T-helper 1 cell treated with Interleukin-12 subunit alpha and Interleukin-12 subunit beta and Interleukin-4 antibody, amounts not matched to agents 30 ng/mL and 1 ng/mL, for 36 hours (primary cell): ENCODE measurements at regions not wholly inside any gene's neighbourhood (a gene's known extent, or its start where the extent isn't known, plus 50 kb on each side); places are given as distances from the start of the nearest gene placed in this dataset.
"Not testable (repeated sequence)": the region's sequence is repeated elsewhere in the genome, so short reads cannot be mapped to it uniquely, and the experiment has no call there.

ENCODE experiments used
- intact Hi-C: fragments of 100-400 bp; cut with micrococcal nuclease; formaldehyde crosslinking; loops from one replicate; pipeline ENCODE4 v1.15.1; 2024

DNA sequence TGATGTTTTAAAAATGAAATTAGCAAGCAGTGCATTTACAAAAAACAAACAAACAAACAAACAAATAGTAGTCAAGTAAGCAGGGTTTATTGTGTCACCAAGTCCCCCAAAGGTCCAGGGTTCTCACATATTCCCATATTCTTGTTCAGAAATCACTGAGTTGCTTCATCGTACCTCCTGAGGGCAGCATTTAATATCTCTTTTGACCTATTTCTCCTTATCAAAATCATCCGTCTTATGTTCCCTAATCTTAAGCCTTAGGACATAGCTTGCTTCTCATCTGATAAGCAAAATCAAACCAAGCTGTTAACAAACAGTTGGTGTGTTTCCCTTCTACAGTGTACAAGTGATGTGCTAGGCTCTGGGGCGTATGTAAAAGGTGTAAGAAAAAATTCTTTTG, 109.5 kb upstream of the MAN2A1 start:
- intact Hi-C loops: no loop called here

DNA sequence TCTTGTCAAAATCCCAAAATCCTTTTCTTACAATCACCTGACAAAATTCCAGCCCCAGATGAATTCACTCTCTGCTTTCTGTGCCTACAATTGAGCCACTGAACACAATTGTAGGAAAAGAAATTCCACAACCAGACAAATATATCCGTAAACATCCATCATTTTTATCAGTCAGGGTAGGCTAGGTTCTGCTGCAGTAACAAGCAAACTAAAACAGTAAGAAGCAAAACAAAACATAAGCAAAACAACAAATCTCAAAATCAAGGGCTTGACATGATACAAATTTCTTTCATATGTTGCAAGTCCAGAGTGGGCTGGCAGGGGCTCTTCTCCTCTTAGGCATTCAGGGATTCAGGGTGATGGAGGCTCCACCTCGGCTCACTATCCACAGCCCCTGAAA, 114.2 kb upstream of the MAN2A1 start:
- intact Hi-C loops: no loop called here

DNA sequence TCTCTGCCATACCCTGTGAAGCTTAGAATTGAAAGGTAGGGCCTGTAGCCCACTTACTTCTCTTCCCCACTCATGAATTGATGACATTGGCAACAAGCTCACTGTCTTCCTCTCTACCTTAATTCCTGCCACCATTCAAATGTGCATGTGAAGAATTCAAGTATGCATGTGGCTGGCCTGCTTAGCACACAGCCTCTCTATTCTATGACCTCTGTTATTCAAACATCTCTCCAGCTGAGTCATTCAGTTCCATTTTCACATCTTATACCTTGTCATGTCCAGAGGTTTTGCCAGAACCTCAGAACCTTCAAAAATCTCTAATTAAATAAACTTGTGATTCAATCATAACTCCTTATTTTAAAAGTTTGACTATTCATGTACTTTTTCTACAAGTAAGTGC, 114.7 kb upstream of the MAN2A1 start:
- intact Hi-C loops: no loop called here

DNA sequence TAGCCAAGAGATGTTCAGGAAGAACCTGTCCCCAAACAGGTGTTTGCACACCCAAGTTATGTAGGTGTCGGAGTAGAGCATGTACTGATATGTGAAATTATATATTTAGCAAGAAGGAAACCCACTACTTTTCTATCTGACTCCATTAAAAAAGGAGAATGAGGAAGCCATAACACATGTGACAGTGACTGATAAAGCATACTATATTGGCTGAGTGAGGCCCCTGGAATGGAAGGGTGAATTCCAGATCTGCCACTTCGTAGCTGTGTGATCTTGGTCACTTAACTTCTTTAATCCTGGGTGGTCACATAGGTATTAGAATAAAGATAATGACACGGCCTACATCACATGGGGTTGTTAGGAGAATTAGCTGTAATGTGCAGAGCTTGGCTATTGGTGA, 116.0 kb upstream of the MAN2A1 start:
- intact Hi-C loops: no loop called here

DNA sequence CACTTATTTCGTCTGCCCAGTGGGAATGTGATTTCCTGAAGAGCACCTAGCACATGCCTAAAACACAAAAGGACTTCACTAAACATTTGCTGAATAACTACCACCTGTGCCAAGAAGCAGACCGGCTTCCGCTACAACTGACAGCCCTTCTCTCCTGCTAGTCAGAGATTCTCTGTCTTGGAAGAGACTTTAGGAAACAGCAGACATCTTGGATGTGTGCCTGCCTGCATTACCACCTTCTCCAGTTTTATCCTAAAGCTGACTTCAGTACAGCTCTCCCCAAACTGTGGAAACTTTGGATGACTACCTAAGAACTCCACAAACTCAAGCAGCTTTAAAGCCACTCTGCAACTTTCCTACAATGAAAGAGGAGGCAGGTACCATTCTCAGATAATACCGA, 116.5 kb upstream of the MAN2A1 start:
- intact Hi-C loops: no loop called here

DNA sequence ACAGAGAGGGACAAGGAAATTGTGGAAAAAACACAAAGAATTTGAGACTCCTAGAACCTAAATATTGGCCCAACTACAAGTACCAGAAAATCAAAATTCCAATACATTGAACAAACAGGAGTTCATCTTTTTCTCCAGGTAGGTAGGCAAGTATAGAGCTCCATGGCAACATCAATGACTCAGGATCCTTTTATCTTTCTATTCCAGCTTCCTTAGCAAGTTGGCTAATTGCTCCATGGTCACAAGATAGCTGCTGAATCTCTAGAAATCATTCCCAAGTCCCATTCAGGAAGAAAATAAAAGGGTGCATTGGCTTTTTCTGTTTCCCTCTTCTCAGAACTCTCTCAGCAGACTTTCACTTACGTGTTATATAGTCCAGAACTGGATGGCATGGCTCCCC, 117.9 kb upstream of the MAN2A1 start:
- intact Hi-C loops: no loop called here

DNA sequence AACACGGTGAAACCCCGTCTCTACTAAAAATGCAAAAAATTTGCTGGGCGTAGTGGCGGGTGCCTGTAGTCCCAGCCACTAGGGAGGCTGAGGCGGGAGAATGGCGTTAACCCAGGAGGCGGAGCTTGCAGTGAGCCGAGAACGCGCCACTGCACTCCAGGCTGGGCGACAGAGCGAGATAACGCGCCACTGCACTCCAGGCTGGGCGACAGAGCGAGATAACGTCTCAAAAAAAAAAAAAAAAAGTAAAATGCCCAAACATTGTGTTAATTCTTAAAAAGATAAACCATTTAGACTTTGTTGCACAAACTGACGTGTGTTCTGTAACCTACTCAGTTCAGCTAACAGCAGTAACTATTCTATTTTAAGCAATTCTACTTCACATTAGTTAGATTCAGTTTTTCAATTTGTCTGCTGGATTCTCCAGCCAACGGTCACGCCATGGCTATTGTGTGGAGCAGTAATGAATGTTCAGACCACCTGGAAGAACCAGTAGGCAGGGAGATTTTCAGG, 119.3 kb upstream of the MAN2A1 start:
- intact Hi-C loops: no loop called here

DNA sequence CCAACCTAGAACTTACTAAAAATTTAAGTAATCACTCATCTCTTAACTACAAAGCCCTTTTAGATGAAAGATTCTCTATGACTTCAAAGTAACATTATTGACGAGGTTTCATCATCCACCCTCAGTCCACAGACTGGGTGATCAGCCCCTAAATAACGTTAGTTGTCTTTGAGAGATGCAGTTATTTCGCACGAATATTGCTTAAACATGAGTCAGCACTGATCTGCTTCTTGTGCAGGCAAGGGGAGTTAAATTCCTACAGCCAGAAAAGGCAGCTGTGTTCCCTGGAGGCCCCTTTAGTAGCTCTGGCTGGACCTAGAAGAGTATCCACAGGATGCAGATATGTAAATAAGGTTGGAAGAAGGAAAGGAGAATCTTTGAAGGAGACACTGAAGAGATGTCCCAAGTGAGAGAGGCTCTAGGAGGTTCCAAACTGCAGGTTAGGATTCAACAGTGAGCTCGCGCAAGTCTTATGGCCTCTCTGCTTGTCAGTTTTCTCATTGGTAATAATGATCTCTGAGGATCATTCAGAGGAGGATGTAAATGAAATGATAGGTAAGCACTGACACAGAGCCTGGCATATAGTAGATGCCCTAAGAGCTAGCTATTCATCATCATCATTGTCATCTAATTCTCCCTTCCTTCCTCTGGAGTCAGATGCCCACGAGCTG, 122.2 kb upstream of the MAN2A1 start:
- intact Hi-C loops: no loop called here

DNA sequence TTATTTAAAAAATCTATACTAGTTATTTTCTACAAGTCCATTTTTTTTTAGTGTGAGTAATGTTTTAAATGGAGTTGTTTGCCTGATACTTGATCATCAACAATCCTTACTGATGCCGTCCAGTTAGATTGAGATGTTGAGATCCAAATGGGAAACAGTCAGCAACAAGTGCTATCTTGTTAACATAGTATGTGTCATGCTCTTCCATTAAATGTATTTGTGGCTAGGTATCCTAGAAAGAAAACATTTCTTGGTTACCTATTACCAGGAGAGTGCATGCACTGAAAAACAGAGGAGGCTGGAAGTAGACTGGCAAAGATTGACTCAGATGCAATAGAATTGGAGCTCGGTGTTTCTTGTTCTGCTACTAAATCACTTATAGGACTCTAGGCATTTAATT, 123.4 kb upstream of the MAN2A1 start:
- intact Hi-C loops: no loop called here

DNA sequence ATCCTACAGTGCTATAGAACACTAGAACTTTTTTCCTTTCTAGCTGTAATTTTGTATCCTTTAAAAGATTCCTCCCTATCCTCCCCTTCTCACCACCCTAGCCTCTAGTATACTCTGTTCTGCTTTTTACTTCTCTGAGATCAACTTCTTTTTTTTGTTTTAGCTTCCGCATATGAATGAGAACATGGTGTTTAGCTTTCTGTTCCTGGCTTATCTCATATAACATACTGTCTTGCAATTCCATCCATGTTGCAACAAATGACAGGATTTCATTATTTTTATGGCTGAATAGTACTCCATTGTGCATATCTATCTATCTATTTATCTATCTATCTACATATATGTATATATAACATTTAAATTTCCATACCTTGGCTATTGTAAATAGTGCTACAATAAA, 126.0 kb upstream of the MAN2A1 start:
- intact Hi-C loops: no loop called here

DNA sequence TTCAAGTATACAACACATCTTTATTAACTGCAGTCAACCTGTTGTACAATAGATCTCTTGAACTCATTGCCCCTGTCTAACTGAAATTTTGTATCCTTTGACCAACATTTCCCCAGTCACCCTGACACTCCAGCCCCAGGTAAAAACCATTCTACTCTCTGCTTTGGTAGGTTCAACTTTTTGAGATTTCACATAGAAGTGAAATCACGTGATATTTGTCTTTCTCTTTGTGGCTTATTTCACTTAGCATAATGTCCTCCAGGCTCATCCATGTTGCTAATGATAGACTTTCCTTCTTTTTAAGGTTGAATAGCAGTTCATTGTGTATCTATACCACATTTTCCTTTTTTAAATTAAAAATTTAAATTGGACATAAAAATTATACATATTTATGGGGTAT, 126.5 kb upstream of the MAN2A1 start:
- intact Hi-C loops: no loop called here

DNA sequence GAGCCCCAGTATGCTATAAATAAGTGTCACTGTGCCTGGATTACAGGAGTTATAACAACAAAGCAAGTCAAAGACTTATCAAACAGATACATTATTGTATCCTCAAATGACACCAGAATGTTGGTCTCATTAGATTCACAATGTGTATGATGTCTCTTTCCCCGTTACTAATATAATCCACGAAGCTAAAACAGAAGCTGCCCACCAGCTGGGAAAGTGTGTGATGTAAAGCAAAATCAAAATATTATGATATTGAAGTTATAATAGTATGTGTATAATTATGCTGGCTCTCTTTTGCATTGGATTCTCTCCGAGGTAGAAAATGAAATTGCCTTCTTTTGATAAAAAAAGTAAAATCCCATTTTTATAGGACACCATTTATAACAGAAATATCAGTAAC, 127.3 kb upstream of the MAN2A1 start:
- intact Hi-C loops: no loop called here

DNA sequence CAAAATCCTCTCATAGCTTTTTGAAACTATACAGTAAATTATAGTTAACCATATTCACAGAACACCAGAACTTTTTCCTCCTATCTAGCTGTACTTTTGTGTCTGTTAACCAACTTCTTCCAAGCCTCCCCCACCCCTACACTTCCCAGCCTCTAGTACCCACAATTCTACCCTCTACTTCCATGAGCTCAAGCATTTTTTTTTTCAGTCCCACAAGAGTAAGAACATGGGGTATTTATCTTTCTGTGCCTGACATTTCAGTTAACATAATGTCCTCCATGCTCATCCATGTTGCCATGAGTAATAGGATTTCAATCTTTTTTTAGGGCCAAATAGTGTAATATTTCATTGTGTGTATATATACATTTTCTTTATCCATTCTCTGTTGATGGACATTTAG, 128.3 kb upstream of the MAN2A1 start:
- intact Hi-C loops: no loop called here

DNA sequence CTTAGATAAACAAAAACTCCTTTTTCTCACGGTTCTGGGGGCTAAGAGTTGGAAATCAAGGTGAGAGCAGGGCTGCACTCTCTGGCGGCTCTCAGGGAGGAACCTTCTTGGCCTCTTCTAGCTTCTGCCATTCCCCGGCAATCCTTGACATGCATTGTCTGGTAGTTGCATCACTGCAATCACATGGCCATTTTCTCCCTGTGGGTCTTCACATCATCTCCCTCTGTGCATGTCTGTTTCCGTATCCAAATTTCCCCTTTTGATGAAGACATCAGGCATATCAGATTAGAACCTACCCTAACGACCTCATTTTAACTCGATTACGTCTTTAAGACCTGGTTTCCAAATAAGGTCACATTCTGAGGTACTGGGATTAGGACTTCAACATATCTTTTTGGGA, 129.2 kb upstream of the MAN2A1 start:
- intact Hi-C loops: no loop called here

DNA sequence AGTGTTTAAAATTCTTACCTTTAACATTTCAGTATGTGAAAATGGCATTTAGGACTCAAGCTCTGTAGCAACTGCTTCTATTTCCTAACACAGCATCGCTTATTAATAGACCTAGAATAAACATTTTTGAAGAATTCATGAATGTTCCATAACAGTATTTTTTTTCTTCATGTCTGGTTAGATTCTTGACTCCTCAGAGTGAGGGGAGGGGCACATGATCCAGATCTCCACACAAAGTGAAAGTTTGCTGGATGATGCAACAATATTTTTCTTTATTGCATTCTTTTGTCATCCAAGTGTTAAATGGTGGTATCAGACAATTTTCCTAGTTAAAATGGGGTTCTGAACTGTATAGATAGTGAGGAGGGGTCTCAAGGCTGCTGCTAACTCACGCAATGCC, 130.8 kb upstream of the MAN2A1 start:
- intact Hi-C loops: no loop called here

DNA sequence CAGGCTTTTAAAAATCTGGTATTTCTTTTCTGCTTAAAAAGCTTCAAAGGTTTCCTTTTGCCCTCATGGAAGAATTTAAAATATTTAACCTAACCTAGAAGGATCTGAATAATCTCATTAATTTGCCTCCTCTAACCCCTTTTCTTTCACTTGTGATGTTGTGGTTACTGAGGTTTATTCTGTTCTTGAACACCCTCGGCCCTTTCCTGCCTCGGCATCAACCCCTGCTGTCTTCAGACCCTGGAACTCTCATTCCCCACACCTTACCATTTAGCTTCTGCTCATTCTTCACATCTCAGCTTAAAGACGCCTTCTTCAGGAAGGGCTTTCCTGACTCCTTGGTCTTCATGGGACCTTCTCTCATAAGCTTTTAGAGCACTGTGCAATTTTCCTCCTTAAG, 131.4 kb upstream of the MAN2A1 start:
- intact Hi-C loops: no loop called here

DNA sequence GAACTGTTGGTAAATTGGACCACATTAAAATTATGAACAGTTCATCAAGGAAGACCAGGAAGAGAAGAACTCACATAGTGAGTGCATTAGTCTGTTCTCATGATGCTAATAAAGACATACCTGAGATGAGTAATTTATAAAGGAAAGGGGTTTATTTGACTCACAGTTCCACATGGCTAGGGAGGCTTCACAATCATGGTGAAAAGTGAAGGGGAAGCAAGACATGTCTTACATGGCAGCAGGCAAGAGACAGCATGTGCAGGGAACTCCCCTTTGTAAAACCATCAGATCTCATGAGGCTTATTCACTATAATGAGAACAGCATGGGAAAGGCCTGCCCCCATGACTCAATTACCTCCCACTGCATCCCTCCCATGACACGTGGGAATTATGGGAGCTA, 135.9 kb upstream of the MAN2A1 start:
- intact Hi-C loops: no loop called here

DNA sequence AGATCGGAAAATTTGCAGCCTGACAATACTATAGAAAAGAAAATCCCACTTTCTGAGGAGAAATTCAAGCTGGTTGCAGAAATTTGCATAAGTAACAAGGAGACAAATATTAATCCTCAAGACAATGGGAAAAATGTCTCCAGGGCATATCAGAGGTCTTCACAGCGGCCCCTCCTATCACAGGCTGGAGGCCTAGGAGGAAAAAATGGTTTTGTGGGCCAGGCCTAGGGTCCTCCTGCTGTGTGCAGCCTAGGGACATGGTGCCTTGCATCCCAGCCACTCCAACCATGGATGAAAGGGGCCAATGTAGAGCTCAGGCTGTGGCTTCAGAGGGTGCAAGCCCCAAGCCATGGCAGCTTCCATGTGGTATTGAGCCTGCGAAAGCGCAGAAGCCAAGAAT, 138.5 kb upstream of the MAN2A1 start:
- intact Hi-C loops: not testable (repeated sequence)

DNA sequence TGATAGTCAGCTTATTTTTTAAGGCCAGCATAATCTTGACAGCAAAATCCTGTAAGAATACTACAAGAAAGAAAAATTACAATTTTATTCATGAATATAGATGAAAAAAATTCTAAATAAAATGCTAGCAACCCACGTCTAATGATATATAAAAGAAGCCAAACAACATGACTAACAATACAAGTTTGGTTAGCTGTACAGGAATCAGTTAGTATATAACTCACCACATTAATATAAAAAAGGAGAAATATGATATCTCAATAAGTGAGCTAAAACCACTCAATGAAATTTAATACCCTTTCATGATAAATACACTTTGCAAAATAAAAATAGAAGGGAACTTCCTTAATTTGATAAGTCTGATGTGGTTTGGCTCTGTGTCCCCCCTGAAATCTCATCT, 139.7 kb upstream of the MAN2A1 start:
- intact Hi-C loops: no loop called here

DNA sequence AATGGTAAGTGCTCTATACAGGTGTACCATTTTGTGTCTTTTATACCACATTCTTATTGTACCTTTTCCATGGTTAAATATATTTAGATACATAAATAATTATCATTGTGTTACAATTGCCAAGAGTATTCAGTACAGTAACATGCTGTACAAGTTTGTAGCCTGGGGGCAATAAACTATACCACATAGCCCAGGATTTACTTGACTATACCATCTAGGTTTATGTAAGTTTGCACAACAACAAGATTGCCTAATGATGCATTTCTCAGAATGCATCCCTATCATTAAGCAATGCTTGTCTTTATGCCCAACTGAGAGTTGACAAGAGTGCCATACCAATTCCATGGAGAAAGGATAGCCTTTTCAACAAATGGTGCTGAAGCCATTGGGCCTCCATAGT, 136.7 kb upstream of the PJA2 start:
- intact Hi-C loops: no loop called here

DNA sequence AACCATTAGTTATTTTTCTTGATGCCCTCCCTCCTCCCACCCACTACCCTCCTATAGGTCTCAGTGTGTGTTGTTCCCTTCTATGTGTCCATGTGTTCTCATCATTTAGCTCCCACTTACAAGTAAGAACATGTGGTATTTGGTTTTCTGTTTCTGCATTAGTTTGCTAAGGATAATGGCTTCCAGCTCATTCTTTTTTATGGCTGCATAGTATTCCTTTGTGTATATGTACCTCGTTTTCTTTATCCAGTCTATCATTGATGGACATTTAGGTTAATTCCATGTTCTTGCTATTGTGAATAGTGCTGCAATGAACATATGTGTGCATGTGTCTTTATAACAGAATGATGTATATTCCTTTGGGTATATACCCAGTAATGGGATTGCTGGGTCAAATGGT, 135.1 kb upstream of the PJA2 start:
- intact Hi-C loops: not testable (repeated sequence)

DNA sequence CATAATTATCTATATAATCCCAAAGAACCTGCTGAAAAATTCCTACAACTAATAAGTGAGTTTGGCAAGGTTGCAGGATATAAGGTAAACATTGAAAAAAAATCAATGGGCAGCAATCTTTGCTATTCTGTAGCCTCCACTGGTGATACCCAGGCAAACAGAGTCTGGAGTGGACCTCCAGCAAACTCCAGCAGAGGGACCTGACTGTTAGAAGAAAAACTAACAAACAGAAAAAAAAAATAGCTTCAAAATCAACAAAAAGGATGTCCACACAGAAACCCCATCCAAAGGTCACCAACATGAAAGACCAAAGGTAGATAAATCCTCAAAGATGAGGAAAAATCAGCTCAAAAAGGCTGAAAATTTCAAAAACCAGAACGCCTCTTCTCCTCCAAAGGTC, 128.9 kb upstream of the PJA2 start:
- intact Hi-C loops: not testable (repeated sequence)

DNA sequence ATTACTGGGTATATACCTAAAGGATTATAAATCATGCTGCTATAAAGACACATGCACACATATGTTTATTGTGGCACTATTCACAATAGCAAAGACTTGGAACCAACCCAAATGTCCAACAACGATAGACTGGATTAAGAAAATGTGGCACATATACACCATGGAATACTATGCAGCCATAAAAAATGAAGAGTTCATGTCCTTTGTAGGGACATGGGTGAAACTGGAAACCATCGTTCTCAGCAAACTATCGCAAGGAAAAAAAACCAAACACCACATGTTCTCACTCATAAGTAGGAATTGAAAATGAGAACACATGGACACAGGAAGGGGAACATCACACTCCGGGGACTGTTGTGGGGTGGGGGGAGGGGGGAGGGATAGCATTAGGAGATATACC, 125.3 kb upstream of the PJA2 start:
- intact Hi-C loops: not testable (repeated sequence)

DNA sequence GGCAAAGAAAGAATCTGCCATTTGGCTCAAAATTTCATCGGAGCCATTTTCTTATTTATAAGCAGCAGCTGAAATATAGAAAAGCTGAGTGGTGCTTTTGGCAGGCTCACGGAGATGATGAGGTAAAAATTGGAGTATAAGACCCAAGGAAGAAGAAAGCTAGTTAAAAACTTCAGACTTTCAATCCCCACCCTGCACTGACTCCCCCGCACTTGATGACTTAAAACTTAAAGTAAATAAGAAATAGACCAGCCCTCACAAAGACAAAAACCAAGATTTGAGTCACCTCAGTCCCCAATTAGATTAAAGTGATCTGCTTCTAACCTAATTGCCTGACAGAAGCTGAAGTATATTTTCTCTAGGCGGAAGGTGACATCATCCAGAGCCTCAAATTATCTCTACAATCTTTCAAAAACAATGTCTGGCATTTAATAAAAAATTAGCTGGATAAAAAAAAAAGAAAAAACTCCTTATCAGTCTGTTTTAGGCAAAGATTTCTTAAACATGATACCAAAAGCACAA, 124.0 kb upstream of the PJA2 start:
- intact Hi-C loops: no loop called here
